ENCODE measurements at regions not wholly inside any gene's neighbourhood (a gene's known extent, or its start where the extent isn't known, plus 50 kb on each side); places are given as distances from the start of the nearest gene placed in this dataset.

DNA sequence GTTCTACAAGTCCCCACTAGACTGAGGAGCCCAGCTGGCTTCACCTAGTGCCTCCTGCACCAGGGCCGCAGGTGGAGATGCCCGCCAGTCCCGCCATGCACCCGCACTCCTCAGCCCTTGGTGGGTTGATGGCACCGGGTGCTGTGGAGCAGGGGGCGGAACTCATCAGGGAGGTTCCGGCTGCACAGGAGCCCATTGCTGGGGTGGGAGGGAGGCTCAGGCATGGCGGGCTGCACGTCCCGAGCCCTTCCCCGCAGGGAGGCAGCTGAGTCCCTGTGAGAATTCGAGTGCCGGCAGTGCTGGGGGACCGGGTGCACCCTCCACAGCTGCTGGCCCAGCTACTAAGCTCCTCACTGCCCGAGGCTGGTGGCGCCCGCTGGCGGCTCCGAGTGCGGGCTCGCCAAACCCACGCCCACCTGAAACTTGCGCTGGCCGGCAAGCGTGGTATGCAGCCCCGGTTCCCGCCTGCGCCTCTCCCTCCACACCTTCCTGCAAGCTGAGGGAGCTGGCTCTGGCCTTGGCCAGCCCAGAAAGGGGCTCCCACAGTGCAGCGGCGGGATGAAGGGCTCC is 252.7 kb upstream of the TCF4 start:
- Histone ChIP-seq H3K4me1 (no peaks in the 10 kb centered on the region), H3K27me3 (no peaks in the 10 kb centered on the region), H3K4me3 (no peak overlapping the region), H3K36me3 (no peaks in the 10 kb centered on the region), H3K9me3 (peaks cover 0 to 5% (median 0%) of the 10 kb centered on the region in 3 donors), H3K27ac (no peak overlapping the region)
- WGBS, 2 donors (ENCODE audit: low coverage in 1 of 2): no CpG with 5 or more reads among the region's 30 CpGs
- TF ChIP-seq POLR2A (IDR thresholded peaks at IDR 0.05): no peak
- ATAC-seq: no peak

DNA sequence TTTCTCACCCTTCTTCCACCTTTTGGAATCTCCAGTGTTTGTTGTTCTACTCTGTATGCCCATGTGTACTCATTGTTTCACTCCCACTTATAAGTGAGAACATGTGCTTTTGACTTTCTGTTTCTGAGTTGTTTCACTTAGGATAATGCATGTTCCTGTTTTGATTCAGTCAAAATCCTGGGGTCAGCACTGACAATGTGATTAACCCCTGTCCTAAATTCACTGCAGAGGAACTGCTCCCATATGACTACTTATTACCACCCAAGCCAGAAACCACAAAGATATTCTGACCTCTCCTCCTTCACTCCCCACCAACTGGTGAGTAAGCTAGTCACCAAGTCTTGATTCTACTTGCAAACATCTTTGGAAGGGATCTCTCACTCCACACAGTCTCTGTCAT is 251.4 kb upstream of the TCF4 start:
- Histone ChIP-seq H3K27ac (no peak overlapping the region), H3K4me1 (no peaks in the 10 kb centered on the region), H3K27me3 (no peaks in the 10 kb centered on the region), H3K9me3 (peaks cover 0 to 5% (median 0%) of the 10 kb centered on the region in 3 donors), H3K36me3 (no peaks in the 10 kb centered on the region), H3K4me3 (no peak overlapping the region)
- ATAC-seq: no peak
- TF ChIP-seq POLR2A (IDR thresholded peaks at IDR 0.05) (no peak), EP300 (IDR thresholded peaks at IDR 0.05) (no peak), POLR2AphosphoS5 (IDR thresholded peaks at IDR 0.05) (no peak)
- TF ChIP-seq, protein P1, sequence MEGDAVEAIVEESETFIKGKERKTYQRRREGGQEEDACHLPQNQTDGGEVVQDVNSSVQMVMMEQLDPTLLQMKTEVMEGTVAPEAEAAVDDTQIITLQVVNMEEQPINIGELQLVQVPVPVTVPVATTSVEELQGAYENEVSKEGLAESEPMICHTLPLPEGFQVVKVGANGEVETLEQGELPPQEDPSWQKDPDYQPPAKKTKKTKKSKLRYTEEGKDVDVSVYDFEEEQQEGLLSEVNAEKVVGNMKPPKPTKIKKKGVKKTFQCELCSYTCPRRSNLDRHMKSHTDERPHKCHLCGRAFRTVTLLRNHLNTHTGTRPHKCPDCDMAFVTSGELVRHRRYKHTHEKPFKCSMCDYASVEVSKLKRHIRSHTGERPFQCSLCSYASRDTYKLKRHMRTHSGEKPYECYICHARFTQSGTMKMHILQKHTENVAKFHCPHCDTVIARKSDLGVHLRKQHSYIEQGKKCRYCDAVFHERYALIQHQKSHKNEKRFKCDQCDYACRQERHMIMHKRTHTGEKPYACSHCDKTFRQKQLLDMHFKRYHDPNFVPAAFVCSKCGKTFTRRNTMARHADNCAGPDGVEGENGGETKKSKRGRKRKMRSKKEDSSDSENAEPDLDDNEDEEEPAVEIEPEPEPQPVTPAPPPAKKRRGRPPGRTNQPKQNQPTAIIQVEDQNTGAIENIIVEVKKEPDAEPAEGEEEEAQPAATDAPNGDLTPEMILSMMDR (IDR thresholded peaks at IDR 0.05): no peak

DNA sequence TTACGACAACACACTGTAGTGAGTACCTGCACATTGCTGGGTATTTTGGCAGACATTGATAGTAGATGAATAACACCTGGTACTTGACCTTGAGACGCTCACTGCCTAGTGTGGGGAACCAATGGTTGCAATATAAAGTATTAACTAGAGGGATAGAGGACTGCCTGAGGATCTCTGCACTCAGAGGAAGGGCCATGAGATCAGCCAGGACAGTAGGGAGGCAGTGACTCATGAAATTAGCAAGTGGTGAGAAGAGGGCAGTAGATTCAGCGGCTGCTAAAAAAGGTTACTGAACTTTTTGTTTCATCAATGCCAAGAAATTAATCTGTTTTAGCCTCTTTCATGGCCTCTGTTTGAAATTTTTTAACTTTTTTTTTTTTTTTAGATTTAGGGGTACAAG is 250.8 kb upstream of the TCF4 start:
- no peaks in the 10 kb centered on the region for H3K27me3 ChIP-seq
- no peaks in the 10 kb centered on the region for H3K4me1 ChIP-seq
- ATAC-seq: no peak
- no peaks in the 10 kb centered on the region for H3K36me3 ChIP-seq
- no peak overlapping the region for H3K4me3 ChIP-seq
- WGBS, 2 donors (ENCODE audit: low coverage in 1 of 2): 82 to 88% methylated on average over 2 to 3 of the region's 3 CpGs
- no peak for TF ChIP-seq EP300 (IDR thresholded peaks at IDR 0.05)
- no peak for TF ChIP-seq POLR2A (IDR thresholded peaks at IDR 0.05)
- no peak for TF ChIP-seq POLR2AphosphoS5 (IDR thresholded peaks at IDR 0.05)
- TF ChIP-seq, protein P1 (IDR thresholded peaks at IDR 0.05): no peak
- H3K27ac ChIP-seq: no peak overlapping the region
- peaks cover 0 to 5% (median 0%) of the 10 kb centered on the region in 3 donors for H3K9me3 ChIP-seq

DNA sequence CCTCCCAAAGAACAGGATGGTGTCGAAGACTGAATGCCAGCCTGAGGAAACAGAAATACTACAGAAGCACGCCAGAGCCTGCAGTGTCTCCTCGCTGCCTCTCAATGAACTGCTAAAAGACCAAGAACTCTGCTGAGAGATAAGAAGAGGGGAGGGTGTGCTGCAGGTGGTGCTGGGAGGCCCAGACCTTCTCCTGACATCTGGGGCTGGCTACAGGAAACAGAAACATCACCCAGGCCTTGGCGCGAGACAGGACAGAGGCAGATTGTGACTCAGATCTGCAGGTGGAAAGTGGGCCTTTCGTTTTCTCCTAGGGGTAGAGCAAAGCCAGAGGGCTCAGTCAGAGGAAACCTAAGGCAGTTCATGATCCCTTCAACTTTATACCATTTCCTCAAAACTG is 250.3 kb upstream of the TCF4 start:
- TF ChIP-seq POLR2AphosphoS5 (IDR thresholded peaks at IDR 0.05) (no peak), POLR2A (IDR thresholded peaks at IDR 0.05) (no peak)
- no peak for ATAC-seq
- Histone ChIP-seq H3K4me1 (no peaks in the 10 kb centered on the region), H3K27me3 (no peaks in the 10 kb centered on the region), H3K27ac (no peak overlapping the region), H3K36me3 (no peaks in the 10 kb centered on the region), H3K9me3 (peaks cover 0 to 5% (median 0%) of the 10 kb centered on the region in 3 donors), H3K4me3 (no peak overlapping the region)
- 82 to 93% methylated on average over 2 of the region's 6 CpGs for WGBS, 2 donors (ENCODE audit: low coverage in 1 of 2)

DNA sequence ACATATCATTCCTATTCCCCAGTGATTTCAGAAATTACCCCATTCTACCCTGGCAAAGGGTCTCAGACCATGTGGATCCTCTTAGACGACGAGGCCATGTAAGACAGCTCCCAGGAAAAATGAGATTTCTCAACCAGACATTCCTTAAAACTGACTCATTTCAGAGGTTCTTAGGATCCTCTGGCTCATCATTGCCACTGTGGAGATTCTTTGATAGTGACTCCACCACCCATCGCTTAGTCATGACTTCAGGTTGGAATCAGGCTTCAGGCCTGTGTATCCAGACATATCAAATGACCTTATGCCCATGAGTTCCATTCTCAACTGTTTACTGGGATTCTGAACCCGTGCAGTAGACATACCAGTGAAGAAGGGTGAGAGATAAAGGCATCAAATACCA is 245.6 kb upstream of the TCF4 start:
- no peaks in the 10 kb centered on the region for H3K9me3 ChIP-seq
- no peaks in the 10 kb centered on the region for H3K4me1 ChIP-seq
- H3K27ac ChIP-seq: no peak overlapping the region
- 37 to 78% methylated on average over 4 of the region's 4 CpGs for WGBS, 2 donors (ENCODE audit: low coverage in 1 of 2)
- TF ChIP-seq EP300 (IDR thresholded peaks at IDR 0.05) (no peak), POLR2A (IDR thresholded peaks at IDR 0.05) (no peak), POLR2AphosphoS5 (IDR thresholded peaks at IDR 0.05) (no peak)
- peak; percentile 95 for ATAC-seq
- no peaks in the 10 kb centered on the region for H3K27me3 ChIP-seq
- H3K36me3 ChIP-seq: no peaks in the 10 kb centered on the region
- H3K4me3 ChIP-seq: no peak overlapping the region

DNA sequence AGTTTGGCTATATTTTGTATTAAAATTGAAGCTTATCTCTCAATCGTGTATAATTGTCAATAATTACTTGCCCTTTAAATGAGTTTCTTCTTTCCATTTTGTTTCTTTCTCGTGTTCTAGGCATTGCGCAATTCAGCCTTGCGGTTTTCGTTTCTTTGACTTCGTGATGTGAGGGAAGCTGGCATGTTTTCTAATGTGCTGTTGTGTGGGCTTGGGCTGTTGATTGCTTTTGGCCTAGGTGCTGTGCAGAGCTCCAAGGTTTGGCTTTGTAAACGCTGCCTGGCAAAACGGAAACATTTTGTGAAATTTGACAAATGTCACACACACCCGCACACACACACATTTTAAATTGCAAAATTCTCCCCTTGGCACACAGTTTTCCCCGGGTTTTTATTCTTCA is 242.6 kb upstream of the TCF4 start:
- H3K9me3 ChIP-seq: no peaks in the 10 kb centered on the region
- no peak overlapping the region for H3K27ac ChIP-seq
- H3K4me3 ChIP-seq: no peak overlapping the region
- no peaks in the 10 kb centered on the region for H3K27me3 ChIP-seq
- no peak for ATAC-seq
- WGBS, 2 donors (ENCODE audit: low coverage in 1 of 2): 85 to 92% methylated on average over 8 to 10 of the region's 10 CpGs
- H3K36me3 ChIP-seq: no peaks in the 10 kb centered on the region
- TF ChIP-seq, protein P1 (IDR thresholded peaks at IDR 0.05): no peak
- TF ChIP-seq EP300 (IDR thresholded peaks at IDR 0.05): no peak
- no peak for TF ChIP-seq POLR2AphosphoS5 (IDR thresholded peaks at IDR 0.05)
- TF ChIP-seq POLR2A (IDR thresholded peaks at IDR 0.05): no peak
- no peaks in the 10 kb centered on the region for H3K4me1 ChIP-seq

Data from gastroesophageal sphincter (tissue), 4 donors.